ENCODE measurements at regions not wholly inside any gene's neighbourhood (a gene's known extent, or its start where the extent isn't known, plus 50 kb on each side); places are given as distances from the start of the nearest gene placed in this dataset.
A peak's percentile ranks its signal among the peaks of the same experiment; 100 is the strongest.

DNA sequence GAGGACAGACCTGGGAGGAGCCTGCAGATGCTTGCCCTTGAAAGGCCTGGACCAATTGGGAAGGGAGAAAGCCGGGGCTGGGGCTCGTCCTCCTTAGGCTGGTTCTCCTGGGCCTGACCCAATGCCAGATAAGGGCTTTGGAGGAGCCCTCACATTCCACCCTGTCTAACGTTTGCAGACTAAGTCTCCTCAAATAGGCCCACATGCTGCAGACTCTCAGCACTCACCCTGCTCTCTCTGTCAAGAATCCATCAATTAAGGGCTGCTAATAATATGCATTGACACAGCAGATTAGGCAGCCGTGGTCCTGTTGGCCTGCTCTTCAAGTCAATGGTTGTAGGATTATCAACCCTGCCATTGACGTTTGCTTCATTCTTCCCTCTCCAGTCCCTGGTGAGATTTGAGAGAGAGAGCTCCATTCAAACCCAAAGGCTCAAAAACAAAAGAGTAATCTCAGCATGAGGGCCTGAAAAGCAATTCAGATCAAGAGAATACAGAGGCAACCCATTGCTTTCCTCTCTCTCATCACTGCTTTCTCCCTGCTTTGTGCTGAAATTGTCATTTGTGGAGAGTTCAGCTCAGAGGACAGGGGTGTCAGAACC is 167.6 kb downstream of the INSIG2 start:
- no peak for DNase-seq

DNA sequence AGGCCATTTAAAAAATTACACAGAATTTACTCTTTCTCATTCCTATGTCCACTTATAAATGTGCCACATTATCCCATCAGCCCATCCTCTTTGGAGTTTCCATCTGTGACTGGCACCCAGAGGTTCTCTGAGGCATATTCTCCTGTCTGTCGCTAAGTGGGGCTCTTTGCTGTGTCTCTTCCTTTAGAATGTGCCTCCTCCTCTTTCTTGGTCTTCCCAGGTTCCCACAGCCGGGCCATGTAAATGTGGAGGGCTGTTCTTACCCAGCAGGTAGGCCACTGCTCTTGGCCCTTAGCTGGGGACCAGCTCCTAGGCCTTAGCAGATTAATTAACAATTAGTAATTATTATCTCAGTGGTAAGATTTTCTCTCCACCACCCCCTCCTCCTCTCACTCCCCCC is 167.0 kb downstream of the INSIG2 start:
- no peak for DNase-seq

DNA sequence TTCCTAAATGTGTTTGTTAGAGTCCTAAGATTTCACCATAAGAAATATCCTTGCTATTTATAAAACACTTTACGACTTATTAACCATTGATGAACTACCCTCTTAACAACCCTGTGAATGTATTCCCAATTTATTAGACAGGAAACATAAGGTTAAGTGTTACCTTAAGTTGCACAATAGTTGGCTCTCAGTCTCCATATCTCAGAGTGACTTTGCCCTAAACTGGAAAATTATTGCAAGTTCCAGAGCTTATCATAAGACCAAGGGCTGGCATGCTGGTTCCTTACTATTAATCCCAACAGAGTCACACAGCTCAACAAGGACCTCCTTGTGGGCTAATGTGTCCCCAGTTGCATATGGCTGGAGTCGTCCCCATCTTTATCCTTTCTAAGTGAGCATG is 165.8 kb downstream of the INSIG2 start:
- DNase-seq = no peak

DNA sequence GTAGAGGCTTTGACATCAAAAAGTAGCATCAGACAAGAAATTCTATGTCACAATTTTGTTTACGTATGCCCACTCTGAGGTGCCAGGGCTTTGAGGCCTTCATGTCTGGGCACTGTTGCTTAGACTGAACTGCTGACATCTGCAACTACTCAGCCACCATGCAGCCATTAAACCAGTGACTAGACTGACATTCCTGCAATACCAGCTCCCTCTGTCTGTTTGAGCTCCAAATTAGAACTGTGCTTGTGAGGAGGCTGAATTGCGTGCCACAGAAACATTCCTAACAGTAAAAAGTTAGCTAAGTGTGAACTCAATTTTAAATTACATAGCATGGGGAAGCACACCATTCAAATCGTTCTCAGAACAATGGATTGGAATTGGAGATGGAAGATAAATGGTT is 163.2 kb downstream of the INSIG2 start:
- DNase-seq = no peak

DNA sequence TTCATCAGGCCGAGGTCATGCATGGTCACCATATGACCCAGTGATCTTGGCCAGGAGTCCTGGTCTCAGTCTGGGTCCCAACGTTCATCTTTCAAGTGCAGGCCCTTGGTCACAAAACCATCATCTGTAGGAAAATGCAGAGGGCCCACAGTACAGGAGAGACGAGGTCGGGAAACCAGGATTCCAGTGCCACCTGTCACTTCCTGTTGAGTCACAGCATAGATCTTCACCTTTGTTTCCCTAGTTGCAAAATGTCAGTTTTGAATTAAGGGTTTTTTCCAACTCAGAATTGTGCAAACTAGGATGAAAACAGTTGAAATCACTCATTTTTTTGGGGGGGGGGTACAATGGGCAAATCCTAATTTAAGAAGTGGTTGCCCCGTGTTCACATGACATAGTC is 162.2 kb downstream of the INSIG2 start:
- DNase-seq = no peak

DNA sequence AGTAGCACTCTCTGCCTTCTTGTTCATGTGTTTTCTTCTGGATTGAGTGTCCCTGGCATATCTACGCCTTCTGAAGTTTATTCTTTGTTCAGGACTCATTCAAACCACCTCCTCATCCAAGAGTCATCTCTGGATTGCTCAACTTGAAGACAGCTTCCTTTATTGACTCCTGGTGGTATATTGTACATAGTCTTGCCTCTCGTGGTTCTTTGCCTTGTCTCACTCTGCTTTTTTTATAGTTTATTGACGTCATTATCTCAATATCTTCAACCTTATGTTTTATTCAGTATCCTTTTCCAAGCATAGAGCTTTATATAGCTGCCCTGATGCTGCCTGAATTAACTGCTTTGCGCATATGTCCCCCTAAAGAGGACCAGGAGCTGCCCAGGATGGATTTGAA is 161.7 kb downstream of the INSIG2 start:
- DNase-seq = no peak

DNA sequence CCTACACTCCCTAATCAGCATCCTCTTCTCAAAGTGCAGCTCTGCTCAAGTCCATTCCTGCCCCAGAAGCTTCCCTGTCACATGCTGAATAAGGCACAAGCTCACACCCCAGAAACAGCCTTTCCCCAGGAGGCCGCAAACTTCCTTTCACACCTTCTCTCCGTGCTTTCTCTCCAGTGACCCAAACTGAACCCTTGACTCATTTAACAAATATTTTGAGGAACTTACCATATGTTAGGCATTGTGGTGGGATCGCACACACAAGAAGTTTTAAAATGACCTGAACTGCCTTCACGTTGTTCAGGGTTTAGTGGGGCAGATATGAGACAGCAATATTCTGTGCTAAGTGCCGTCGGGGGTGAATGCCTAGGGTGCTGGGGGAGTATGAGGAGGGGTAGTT is 161.3 kb downstream of the INSIG2 start:
- no peak for DNase-seq

DNA sequence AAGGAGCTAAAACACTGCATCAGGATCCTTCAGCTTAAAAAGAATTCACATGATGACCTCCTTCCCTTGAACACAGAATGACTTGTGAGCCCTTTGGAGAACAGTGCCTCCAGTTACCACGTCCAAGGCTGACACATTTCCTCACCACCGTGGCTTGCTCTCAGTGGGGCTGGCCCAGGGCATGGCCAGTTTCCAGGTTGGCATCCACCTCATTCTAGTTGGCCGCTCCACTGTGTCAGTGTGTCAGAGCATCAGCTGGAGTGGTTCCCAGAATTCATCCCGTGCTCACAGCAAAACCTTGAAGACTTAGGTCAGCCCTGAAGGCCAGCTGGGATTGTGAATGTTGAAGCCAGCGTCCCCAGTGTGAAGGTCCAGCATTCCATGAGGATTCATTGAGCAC is 158.5 kb downstream of the INSIG2 start:
- DNase-seq = no peak

DNA sequence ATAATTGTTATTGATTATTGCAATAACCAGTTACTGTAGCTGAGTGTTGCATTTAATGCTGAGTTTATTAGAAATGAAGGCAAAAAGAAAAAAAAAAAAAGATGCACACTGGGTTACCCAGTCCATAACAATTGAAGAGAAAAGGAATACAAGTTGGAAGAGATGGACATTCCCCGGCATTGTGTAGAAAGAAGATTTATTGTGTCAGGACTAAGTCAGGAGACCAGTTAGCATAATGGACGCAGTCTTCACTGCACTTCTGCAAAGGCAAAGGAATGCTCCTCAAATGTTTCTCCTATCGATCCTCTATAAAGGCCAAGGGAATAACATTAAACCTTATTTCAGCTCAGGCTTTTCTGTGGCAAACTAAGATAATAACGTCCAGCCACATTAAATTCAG is 157.8 kb downstream of the INSIG2 start:
- DNase-seq = no peak

DNA sequence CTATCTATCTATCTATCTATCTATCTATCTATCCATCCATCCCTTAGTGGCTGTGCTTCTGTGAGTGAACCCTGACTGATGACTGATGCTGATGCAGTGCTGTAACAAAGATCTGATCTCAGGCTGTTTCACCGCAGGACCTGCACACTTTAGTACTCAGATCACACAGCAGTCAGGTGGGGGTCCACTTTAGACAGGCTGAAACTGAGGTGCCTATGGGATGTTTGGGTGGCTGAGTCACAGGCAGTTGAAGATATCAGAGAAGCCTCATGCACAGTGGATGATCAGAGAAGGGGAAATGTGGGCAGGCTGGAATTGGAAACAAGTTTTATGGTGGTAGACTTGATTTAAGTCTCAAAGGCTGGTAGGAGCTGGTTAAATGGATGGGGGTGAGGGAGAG is 156.4 kb downstream of the INSIG2 start:
- no peak for DNase-seq

DNA sequence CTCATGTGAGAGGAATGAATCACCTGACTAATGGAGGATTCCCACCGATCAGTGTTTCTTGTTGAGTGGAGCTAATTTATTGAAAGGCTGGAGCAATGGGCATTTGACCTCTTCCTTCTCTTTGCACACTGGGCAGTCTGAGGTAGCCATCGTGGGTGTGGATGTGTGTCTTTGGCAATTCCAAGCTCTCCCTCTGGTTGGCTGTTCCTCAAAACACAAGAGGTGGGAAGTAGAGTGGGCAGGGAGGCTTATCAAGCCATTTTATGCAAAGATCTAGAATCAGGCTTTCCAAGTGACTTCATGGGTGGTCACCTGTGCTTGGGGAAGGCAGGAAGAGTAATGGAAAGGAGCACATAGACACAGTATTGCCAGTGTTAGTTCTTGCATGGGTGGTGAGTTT is 154.8 kb downstream of the INSIG2 start:
- no peak for DNase-seq

DNA sequence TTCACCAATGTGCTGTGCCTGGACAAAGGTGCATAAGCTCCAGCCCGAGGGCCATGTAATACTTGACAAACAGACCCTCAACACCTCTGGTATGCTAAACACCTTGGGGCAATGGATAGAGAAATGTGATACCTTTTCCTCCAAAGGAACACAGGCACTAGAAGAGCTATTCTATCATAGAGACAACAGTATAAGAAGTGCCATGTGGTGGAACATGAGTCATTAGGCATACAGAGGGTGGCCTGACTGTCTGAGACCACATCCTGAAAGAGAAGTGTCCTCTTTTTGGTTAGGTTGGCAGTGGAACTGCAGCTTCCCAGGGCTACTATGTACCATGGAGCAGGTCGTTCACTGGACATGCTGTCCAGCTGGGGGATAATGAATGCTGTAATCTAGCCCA is 153.9 kb downstream of the INSIG2 start:
- no peak for DNase-seq

DNA sequence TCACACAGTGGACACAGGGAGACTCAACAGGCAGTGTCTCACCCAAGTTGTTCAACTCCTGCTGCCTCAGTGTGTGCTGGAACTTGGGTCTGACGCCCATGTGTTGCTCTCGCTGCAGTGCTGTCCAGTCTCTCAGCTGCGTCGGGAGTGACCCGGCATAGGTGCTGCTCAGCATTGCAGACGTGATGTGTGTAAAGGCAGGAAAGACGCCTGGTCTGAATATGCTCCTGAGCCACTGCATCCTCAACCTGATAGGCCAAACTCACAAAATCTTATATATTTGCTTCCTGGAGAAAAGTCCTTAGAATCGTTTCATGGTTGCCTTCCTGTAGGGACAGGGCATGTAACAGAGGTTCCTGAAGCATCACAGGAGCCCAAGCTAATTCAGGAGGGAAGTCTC is 152.9 kb downstream of the INSIG2 start:
- no peak for DNase-seq

DNA sequence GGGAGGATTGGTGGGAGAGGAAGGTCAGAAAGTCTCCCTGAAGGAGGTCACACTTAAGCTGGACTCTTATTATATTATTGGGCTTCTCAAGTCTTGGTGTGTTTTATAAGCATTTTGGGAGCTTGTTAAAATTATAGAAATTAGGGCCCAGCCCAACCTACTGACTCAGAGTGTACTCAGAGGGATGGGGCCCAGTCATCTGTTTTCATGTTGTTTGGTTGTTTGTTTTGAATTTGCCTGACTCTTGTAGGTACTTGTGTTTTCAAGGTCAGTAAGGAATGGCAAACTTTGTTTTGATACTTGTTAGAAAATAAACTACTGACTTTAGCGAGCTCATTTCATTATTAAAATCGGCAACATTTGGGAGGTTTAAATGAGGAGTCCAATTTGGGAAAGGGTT is 152.0 kb downstream of the INSIG2 start:
- DNase-seq = no peak

DNA sequence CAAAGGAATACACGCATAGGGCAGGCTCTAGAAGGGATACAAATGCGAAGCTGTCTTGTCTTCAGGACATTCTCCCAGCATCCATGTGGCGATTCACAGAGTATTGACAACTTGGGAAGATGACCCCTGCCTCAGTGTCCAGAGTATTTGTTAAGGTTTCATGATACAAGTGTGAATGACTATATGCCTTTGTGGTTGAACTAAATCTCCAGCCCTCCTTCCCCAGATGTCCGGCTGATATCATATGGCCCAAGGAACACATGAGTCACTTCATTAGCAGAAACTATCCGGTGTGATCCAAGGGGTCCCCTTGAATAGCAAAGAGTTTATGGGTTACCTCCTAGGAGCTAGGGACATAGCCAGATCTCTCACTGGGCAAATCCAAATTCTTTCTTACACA is 151.0 kb downstream of the INSIG2 start:
- DNase-seq = no peak

DNA sequence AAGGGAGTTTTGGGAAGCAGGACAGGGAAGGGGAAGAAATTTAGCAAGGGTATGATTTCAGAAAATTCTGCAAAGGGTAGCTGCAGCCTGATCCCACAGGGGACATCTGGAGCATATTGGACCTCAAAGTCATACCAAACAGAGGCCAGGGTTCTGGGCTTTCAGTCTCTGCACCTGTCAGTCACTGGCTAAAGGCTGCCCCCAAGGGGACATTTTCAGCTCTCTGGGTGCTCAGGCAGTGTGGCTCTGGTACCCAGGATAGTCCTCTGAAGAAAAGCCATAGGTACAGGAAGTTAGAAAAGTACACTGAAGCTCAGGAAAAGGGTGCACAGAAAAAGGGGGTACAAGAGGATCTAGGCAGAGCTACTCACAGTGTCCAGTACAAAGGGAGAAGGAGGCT is 149.2 kb downstream of the INSIG2 start:
- no peak for DNase-seq

DNA sequence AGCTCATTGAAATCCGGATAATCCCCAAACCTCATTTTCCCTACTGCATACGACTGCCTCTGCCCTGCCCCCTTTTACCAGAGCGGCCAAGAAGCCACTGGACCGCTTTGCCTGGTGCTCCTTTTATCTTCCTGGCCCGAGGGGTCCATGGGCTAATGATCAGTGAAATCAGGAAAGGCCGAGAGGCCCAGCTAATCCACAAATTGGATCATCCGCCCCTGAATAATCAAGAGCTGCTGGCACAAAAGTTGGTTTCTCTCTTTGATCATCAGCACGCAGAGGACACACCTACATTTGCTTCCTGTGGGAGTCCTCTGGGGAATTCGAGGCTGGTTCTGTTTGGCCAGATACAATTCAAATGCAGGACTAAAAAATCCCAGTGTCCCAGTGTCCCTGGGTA is 144.5 kb downstream of the INSIG2 start:
- DNase-seq = no peak

DNA sequence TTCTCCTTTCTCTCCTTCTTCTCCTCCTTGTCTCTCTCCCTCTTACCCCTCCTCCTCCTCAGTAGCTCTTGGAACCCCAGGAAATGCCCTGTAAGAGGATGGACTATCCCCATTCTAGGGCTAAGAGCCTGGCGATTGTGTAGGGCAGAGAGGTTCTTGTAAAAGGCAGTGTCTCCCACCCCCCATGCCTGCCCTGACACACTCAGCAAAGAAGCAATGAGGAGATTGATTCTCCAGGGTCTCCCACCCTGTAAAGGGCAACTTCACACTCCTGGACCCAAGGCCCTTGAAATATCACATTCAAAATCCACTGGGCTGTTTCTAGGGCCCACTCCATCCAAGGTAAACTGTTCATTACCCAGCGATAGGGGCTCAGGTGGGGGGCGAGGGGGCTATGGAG is 144.1 kb downstream of the INSIG2 start:
- no peak for DNase-seq

DNA sequence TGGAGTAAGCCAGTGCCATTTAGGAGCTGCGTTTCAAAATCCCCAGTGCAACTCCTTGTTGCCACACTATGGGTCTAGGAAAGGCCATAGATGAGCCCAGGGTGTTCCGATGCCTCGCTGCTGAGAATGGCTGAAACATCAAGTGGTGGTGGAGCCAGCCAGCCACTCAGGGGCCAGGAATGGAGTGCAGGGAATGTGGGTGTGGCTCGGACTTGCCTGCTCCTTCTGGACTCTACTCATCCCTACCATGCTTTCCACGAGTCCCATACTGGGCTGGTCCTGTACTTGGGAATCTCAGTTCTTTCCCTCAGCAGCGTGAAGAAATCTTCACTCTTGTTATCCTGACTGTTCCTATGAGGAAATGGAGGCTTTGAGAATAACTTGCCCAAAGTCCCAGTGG is 143.5 kb downstream of the INSIG2 start:
- no peak for DNase-seq

DNA sequence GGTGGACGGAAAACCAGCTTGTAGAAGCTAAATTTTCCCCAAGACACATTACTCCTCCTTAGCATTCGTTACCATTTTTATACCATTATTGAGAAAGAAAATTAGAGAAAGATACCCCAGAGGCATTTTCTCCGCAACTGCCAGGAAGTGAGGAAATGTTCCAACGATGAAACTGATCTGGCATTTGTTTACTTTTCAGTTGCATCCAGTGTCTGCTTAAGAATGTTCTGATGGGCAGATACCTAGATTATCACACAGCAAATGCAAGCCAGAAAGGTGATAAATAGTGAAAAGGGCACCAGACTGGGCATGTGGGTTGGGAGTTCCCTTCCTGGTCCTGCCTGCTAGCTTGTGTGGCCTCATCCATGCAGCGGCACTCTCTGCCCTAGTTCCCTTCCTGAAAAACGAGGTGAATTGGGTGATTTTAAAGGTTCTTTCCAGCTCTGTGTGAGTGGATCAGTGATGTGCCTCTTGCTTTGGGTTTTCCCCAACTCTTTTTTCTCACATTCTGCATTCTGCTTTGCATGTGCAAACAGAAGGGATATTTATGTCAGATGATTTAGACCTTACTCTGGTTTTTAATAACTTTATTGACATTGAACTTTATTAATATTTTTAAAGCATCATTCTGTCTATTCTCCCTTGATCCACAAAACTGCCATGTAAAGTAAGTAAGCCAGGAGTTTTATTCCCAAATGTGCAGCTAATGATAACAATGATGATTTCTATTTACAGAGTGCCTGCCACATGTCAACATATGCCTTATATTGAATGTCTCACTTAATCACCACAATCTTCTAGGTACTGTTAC is 139.6 kb downstream of the INSIG2 start:
- no peak for DNase-seq

DNA sequence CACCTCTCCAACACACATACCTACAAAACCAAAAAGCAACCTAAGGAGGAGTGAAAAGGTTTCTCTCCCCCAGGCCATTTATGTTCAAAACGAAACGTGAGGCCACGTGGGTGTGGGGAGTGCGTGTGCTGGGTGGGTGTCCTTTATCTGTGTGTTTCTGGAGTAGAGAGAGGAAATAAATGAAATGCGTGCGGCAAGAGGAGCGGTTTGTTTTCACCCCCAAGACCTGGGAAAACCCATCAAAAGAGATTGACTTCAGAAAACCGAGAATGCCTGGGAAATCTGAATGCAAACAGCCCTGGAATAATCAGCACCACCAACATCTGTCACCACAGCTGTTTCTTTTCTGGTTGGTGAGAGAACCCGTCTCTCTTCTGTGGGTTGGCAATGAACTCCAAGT is 137.4 kb downstream of the INSIG2 start:
- no peak for DNase-seq

DNA sequence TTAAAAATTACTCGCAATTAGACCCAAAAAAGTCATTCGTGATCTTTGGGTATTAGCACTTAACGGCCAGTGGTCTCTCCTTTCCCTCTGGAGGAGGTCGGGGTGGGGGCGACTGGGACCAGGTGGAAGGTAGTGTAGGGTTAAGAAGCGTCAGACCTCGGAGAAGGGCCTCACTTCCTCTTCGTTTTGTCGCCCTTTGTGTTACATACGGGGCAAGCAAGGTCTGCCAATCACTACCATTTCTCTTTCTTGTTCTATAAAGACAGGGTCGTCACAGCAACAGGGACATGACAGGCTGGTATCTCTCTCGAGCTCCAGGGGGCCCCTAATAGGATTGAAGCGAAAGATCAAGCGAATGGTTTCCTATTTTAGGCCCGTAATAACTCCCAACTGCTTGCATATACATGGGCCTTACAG is 136.6 kb downstream of the INSIG2 start:
- no peak for DNase-seq

DNA sequence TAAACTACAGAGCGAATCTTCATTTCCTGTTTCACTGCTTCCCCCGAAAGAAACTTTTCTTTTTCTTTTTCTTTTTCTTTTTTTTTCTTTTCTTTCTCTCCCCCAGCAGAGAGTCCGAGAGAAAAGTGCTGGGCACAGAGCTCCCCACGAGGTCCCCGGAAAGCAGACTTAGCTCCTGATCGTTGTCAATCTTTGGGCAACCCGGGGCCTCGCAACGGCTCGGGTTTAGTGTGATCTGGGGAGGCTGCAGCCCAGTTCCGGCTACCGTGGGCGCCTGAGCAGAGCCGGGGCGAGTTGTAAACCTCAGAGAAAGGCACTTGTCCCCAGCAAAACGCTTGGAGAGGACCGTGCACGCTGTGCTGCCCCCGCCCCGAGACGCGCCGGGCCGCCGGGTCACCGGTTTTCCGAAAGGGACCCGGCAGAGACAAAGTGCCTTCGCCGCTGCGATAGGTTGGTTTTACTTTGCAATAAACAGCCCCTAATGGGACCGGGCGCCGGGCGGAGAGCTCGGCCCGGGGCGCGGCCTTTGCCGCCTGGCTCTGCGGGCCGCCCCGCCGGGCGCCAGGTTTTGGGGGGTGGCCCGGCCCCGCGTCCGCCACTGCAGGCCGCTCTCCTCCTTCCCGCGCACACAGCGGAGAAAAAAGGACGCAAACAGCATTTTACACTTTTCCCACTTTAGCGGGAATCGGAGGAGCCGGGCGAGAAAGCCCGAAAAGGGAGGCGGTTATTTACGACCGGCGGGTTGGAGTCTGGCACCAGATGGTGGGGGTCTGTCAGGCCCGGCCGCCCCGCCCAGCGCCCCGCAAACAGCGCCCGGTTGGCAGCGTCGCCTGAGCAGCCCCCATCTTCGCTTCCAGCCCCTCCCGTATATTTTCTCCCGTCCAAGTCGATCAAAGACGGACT is 136.0 kb downstream of the INSIG2 start:
- peak; percentile 13 to 14 for DNase-seq

DNA sequence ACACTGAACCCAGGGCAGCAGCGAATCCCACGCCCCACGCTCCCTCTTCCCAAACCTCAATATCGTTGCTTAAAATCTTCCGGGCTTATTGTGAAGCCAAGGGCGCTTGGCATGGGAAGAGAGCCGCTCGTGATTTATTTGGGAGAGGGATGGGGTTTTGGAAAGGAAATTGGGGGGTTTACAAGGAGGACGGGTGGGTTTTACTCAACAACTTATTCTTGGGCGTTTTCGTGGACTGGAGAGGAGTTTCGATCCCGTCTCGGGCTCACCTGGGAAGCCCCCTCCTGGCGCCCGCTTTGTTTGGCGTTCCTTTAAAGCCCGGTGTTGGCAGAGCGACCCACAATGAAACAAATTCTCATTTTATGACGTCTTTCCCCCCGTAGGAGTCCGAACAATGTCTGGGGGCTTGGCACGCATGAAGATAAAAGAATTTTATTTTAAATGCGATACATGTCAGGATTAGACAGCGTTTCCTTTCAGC is 135.3 kb downstream of the INSIG2 start:
- DNase-seq = no peak

Data from activated CD4-positive, alpha-beta T cell treated with anti-CD3 and anti-CD28 coated beads for 4 hours (primary cell).